Stomach (tissue), 4 donors: ENCODE measurements at regions not wholly inside any gene's neighbourhood (a gene's known extent, or its start where the extent isn't known, plus 50 kb on each side); places are given as distances from the start of the nearest gene placed in this dataset.

Experiments
- CTCF ChIP-seq, 7 experiments: fragments of 450-650 bp in 4 of 7; fragments of 200-600 bp in 3 of 7; sonication (generic) in 3 of 7; IDR thresholded peaks; one replicate each; pipeline ENCODE4 v1.5.1; 2016 to 2019; ENCODE audit warnings: antibody characterized with exemption in 7 of 7, control low read depth in 2 of 7, mild to moderate bottlenecking in 1 of 7
- POLR2A ChIP-seq, 4 donors: fragments of 450-650 bp; IDR thresholded peaks; one replicate each; pipeline ENCODE4 v1.6.1; 2016; ENCODE audit warnings: antibody characterized with exemption in 4 of 4, control low read depth in 2 of 4, mild to moderate bottlenecking in 1 of 4, moderate library complexity in 1 of 4

GRCh38 chr1:208438112-208438699 lies 194.0 kb upstream of the PLXNA2 start:
- TF ChIP-seq CTCF (IDR thresholded peaks at IDR 0.05) (no peak), POLR2A (IDR thresholded peaks at IDR 0.05) (no peak)
